GM06990 (cell line): ENCODE measurements at regions not wholly inside any gene's neighbourhood (a gene's known extent, or its start where the extent isn't known, plus 50 kb on each side); places are given as distances from the start of the nearest gene placed in this dataset.
"Not testable (repeated sequence)": the region's sequence is repeated elsewhere in the genome, so short reads cannot be mapped to it uniquely, and the experiment has no call there.

Experiments
- DNase-seq: peaks from one replicate; pipeline ENCODE4 v3.0.0-alpha.2; 2011; ENCODE audit not compliant: insufficient read length; ENCODE audit errors: extremely low read depth
- H3K27me3 ChIP-seq: replicated peaks from 2 replicates; pipeline ENCODE4 v1.6.0; 2011; ENCODE audit warnings: low read length; ENCODE audit not compliant: control insufficient read depth, insufficient read depth
- H3K36me3 ChIP-seq: 2 replicates; pipeline ENCODE4 v1.5.1; 2011; ENCODE audit warnings: low read length; ENCODE audit not compliant: control insufficient read depth, insufficient read depth
- H3K4me3 ChIP-seq: replicated peaks from 2 replicates; pipeline ENCODE4 v1.5.1; 2011; ENCODE audit warnings: low read depth, mild to moderate bottlenecking, control low read depth, low read length
- TF ChIP-seq, protein P1 (sequence below): IDR thresholded peaks from 2 replicates; pipeline ENCODE4 v1.5.1; 2011; ENCODE audit warnings: low read length, control low read depth, mild to moderate bottlenecking, inconsistent platforms; ENCODE audit not compliant: insufficient read depth, poor library complexity, severe bottlenecking

- H3K27me3 ChIP-seq: no peaks in the 10 kb centered on the region
- TF ChIP-seq, protein P1, sequence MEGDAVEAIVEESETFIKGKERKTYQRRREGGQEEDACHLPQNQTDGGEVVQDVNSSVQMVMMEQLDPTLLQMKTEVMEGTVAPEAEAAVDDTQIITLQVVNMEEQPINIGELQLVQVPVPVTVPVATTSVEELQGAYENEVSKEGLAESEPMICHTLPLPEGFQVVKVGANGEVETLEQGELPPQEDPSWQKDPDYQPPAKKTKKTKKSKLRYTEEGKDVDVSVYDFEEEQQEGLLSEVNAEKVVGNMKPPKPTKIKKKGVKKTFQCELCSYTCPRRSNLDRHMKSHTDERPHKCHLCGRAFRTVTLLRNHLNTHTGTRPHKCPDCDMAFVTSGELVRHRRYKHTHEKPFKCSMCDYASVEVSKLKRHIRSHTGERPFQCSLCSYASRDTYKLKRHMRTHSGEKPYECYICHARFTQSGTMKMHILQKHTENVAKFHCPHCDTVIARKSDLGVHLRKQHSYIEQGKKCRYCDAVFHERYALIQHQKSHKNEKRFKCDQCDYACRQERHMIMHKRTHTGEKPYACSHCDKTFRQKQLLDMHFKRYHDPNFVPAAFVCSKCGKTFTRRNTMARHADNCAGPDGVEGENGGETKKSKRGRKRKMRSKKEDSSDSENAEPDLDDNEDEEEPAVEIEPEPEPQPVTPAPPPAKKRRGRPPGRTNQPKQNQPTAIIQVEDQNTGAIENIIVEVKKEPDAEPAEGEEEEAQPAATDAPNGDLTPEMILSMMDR: no peak
- H3K4me3 ChIP-seq: no peak overlapping the region
- no peak for DNase-seq
- H3K36me3 ChIP-seq: no peaks in the 10 kb centered on the region
Measured at GRCh38 chr1:120954736-120955135, 65.2 kb downstream of the PPIAL4A start.

- H3K4me3 ChIP-seq, DNase-seq, H3K27me3 ChIP-seq, H3K36me3 ChIP-seq: not testable (repeated sequence)
Measured at GRCh38 chr1:120955961-120956360, 66.4 kb downstream of the PPIAL4A start.

- H3K36me3 ChIP-seq, H3K4me3 ChIP-seq, H3K27me3 ChIP-seq, DNase-seq: not testable (repeated sequence)
Measured at GRCh38 chr1:120966018-120966417, 76.4 kb downstream of the PPIAL4A start.

DNA sequence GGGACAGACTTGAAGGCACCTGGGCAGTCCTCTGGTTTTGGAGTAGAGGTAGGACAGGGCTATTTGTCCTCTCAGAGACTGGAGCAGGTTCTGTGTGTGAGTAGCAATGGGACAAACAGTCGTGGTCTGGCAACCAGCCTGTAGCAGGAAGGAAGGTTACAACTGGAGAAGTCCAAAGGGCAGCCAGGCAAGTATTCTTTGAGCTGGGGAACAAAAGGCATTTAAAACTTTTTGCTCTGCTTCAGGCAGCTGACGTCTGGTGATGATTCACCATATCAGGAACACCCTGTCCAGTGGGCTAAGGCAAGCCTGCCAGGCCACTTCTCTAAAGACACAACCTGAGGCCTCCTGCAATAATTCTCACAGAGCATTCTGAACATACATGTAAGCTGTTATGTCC is 83.3 kb downstream of the PPIAL4A start:
- H3K36me3 ChIP-seq, DNase-seq, H3K27me3 ChIP-seq, H3K4me3 ChIP-seq: not testable (repeated sequence)

- not testable (repeated sequence) for H3K36me3 ChIP-seq, H3K27me3 ChIP-seq, H3K4me3 ChIP-seq, DNase-seq
Measured at GRCh38 chr1:120973836-120974235, 84.3 kb downstream of the PPIAL4A start.

- DNase-seq, H3K36me3 ChIP-seq, H3K27me3 ChIP-seq, H3K4me3 ChIP-seq: not testable (repeated sequence)
Measured at GRCh38 chr1:120977279-120977678, 87.7 kb downstream of the PPIAL4A start.

DNA sequence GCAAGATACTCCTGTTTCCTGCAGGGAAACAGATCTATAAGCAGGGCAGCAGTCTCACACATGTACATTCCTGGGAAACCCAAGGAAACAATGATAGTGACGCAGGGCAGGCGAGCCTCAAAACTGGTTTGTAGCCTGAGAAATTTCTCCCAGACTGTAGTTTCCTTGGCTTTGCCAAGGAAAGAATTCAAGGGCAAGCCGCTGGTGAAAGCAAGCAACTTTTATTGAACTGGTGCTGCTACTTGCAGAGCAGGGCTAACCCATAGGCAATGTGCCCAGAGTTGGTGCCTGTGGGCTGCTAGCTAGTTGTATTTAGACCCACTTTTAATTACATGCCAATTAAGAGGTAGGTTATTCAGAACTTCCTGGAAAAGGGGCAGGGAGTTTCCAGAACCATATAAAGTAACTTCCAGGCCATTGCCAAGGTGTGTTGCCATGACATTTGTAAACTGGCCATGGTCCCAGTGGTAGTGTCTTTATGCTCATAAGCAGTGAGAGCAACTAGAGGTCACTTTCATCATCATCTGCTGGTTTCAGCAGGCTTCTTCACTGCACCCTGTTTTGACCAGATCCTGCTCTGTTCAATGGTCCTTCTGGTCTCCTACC is 92.0 kb downstream of the PPIAL4A start:
- not testable (repeated sequence) for DNase-seq, H3K4me3 ChIP-seq, H3K27me3 ChIP-seq, H3K36me3 ChIP-seq

GRCh38 chr1:120994614-120995013 is 105.0 kb downstream of the PPIAL4A start:
- not testable (repeated sequence) for H3K4me3 ChIP-seq, DNase-seq, H3K36me3 ChIP-seq, H3K27me3 ChIP-seq

- DNase-seq, H3K27me3 ChIP-seq, H3K4me3 ChIP-seq, H3K36me3 ChIP-seq: not testable (repeated sequence)
Measured at GRCh38 chr1:120995025-120995424, 105.5 kb downstream of the PPIAL4A start.

DNA sequence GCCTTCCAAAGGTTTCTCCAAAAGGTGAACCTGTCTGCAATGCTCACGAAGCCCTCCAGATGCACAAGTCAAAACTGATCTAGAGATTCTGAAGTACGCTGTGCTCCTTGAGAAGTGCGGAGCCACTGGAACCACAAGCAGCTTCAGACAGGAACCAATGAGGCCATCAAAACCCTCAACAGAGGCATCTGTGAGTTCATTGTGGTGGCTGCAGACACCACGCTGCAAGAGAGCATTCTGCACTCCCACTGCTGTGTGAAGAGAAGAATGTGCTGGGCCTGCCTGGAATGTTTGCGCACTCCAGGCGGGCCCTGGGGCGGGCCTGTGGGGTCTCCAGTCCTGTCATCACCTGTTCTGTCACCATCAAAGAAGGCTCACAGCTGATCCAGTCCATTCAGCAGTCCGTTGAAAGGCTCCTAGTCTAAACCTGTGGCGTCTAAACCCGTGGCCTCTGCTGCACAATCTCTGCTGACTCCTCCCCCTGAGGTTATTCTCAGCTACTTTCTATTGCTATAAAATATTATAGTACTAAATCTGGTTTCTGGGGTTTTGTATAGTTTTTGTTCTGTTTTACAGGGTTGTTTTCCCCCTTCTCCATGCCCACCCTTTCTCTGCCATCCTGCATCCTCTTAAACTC is 111.6 kb downstream of the PPIAL4A start:
- not testable (repeated sequence) for H3K27me3 ChIP-seq, H3K4me3 ChIP-seq, H3K36me3 ChIP-seq, DNase-seq

DNA sequence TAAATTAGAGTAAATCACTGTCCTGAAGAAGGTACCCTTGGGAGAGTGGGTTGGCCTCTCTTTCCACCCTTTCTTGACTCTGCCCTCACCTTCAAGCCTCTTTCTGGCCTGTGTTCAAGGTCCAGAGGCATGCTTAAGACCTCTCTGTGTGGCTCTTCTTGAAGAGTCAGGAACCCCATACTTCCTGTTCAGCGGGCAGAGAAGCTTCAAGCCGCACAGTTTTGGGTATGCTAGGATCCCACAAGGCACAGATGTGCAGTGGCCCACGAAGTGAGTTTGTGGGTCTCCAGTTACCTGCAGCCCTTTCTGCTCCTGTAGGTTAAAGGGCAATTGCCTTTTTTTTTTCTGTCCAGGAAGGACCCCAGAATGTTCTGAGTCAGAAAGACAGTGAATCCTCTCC is 113.7 kb downstream of the PPIAL4A start:
- H3K27me3 ChIP-seq, DNase-seq, H3K36me3 ChIP-seq, H3K4me3 ChIP-seq: not testable (repeated sequence)

- H3K4me3 ChIP-seq, H3K36me3 ChIP-seq, H3K27me3 ChIP-seq, DNase-seq: not testable (repeated sequence)
Measured at GRCh38 chr1:121006826-121007225, 117.3 kb downstream of the PPIAL4A start.

DNA sequence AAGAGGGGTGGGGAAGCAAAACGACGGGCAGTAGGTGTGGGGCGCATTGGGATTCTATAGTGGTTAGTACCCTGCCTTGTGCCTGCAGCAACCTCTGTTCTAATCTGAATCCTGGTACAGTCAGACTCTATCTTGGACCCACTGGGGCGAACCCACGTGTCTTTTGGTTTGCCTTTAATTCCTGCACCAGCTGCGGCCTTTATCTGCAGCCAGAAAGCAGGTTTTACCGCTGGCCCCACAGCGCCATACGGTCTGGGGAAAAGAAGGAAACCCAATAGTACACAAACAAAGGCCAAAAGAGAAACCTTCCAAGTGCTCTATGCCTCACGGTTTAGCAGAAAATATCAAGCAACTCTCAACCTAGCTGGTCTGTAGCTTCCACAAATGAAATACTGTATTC is 118.2 kb downstream of the PPIAL4A start:
- H3K27me3 ChIP-seq, H3K36me3 ChIP-seq, DNase-seq, H3K4me3 ChIP-seq: not testable (repeated sequence)
